ENCODE measurements at regions not wholly inside any gene's neighbourhood (a gene's known extent, or its start where the extent isn't known, plus 50 kb on each side); places are given as distances from the start of the nearest gene placed in this dataset.

- no peak for DNase-seq (ENCODE audit: low spot score)
- Histone ChIP-seq H3K36me3 (replicated peaks; ENCODE audit: insufficient read depth, low read depth) (no peaks in the 10 kb centered on the region), H3K27me3 (peaks cover 11% of the 10 kb centered on the region), H3K4me3 (no peak overlapping the region), H4K20me1 (ENCODE audit: insufficient read depth, poor library complexity, severe bottlenecking) (no peaks in the 10 kb centered on the region), H3K4me2 (no peak overlapping the region), H3K4me1 (ENCODE audit: insufficient read depth) (peaks cover 13% of the 10 kb centered on the region), H3K9me3 (ENCODE audit: low read depth) (no peaks in the 10 kb centered on the region), H2AFZ (no peak overlapping the region), H3K27ac (no peak overlapping the region), H3K9me2 (replicated peaks; ENCODE audit: insufficient read depth) (no peaks in the 10 kb centered on the region), H3K79me2 (no peaks in the 10 kb centered on the region)
- 83% methylated on average over 5 of the region's 5 CpGs for WGBS (ENCODE audit: low lambda C conversion rate, missing lambda C conversion rate)
- TF ChIP-seq EZH2phosphoT487 (IDR thresholded peaks at IDR 0.05; ENCODE audit: low read depth, severe bottlenecking, unreplicated experiment) (no peak), EZH2 (IDR thresholded peaks at IDR 0.05; ENCODE audit: borderline replicate concordance) (no peak), CTCF (IDR thresholded peaks at IDR 0.05; ENCODE audit: poor library complexity) (no peak)
These were observed 74.1 kb upstream of the CASZ1 start for GRCh38 chr1:10870493-10871096.

GRCh38 chr1:10873189-10873588, 76.7 kb upstream of the CASZ1 start:
- Histone ChIP-seq H3K9me3 (ENCODE audit: low read depth) (no peaks in the 10 kb centered on the region), H3K36me3 (replicated peaks; ENCODE audit: insufficient read depth, low read depth) (no peaks in the 10 kb centered on the region), H3K9me2 (replicated peaks; ENCODE audit: insufficient read depth) (no peaks in the 10 kb centered on the region), H3K79me2 (no peaks in the 10 kb centered on the region), H3K4me2 (no peak overlapping the region), H3K27me3 (peaks cover 4% of the 10 kb centered on the region), H3K27ac (no peak overlapping the region), H4K20me1 (ENCODE audit: insufficient read depth, poor library complexity, severe bottlenecking) (no peaks in the 10 kb centered on the region), H2AFZ (no peak overlapping the region), H3K4me3 (no peak overlapping the region), H3K4me1 (ENCODE audit: insufficient read depth) (no peaks in the 10 kb centered on the region)
- no peak for TF ChIP-seq EZH2 (IDR thresholded peaks at IDR 0.05; ENCODE audit: borderline replicate concordance)
- no peak for TF ChIP-seq CTCF (IDR thresholded peaks at IDR 0.05; ENCODE audit: poor library complexity)
- no peak for TF ChIP-seq EZH2phosphoT487 (IDR thresholded peaks at IDR 0.05; ENCODE audit: low read depth, severe bottlenecking, unreplicated experiment)
- WGBS (ENCODE audit: low lambda C conversion rate, missing lambda C conversion rate) = 85% methylated on average over 6 of the region's 6 CpGs
- DNase-seq (ENCODE audit: low spot score) = no peak

- TF ChIP-seq CTCF (IDR thresholded peaks at IDR 0.05; ENCODE audit: poor library complexity) (no peak), EZH2phosphoT487 (IDR thresholded peaks at IDR 0.05; ENCODE audit: low read depth, severe bottlenecking, unreplicated experiment) (no peak), EZH2 (IDR thresholded peaks at IDR 0.05; ENCODE audit: borderline replicate concordance) (no peak)
- H3K4me1 ChIP-seq (ENCODE audit: insufficient read depth) = no peaks in the 10 kb centered on the region
- no peaks in the 10 kb centered on the region for H3K79me2 ChIP-seq
- no peak overlapping the region for H3K4me3 ChIP-seq
- peaks cover 4% of the 10 kb centered on the region for H3K27me3 ChIP-seq
- 92% methylated on average over 5 of the region's 5 CpGs for WGBS (ENCODE audit: low lambda C conversion rate, missing lambda C conversion rate)
- no peaks in the 10 kb centered on the region for H3K9me2 ChIP-seq (replicated peaks; ENCODE audit: insufficient read depth)
- no peak for DNase-seq (ENCODE audit: low spot score)
- no peak overlapping the region for H3K27ac ChIP-seq
- no peaks in the 10 kb centered on the region for H3K9me3 ChIP-seq (ENCODE audit: low read depth)
- H2AFZ ChIP-seq = no peak overlapping the region
- no peaks in the 10 kb centered on the region for H3K36me3 ChIP-seq (replicated peaks; ENCODE audit: insufficient read depth, low read depth)
- H4K20me1 ChIP-seq (ENCODE audit: insufficient read depth, poor library complexity, severe bottlenecking) = no peaks in the 10 kb centered on the region
- no peak overlapping the region for H3K4me2 ChIP-seq
These were observed 77.9 kb upstream of the CASZ1 start for GRCh38 chr1:10874351-10874750.
